ENCODE measurements at regions not wholly inside any gene's neighbourhood (a gene's known extent, or its start where the extent isn't known, plus 50 kb on each side); places are given as distances from the start of the nearest gene placed in this dataset.

GRCh38 chr13:74409551-74409950 lies 275.3 kb upstream of the KLF12 start:
- TF ChIP-seq EP300 (IDR thresholded peaks at IDR 0.05): no peak
- TF ChIP-seq, protein P1, sequence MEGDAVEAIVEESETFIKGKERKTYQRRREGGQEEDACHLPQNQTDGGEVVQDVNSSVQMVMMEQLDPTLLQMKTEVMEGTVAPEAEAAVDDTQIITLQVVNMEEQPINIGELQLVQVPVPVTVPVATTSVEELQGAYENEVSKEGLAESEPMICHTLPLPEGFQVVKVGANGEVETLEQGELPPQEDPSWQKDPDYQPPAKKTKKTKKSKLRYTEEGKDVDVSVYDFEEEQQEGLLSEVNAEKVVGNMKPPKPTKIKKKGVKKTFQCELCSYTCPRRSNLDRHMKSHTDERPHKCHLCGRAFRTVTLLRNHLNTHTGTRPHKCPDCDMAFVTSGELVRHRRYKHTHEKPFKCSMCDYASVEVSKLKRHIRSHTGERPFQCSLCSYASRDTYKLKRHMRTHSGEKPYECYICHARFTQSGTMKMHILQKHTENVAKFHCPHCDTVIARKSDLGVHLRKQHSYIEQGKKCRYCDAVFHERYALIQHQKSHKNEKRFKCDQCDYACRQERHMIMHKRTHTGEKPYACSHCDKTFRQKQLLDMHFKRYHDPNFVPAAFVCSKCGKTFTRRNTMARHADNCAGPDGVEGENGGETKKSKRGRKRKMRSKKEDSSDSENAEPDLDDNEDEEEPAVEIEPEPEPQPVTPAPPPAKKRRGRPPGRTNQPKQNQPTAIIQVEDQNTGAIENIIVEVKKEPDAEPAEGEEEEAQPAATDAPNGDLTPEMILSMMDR (IDR thresholded peaks at IDR 0.05): no peak

Measured in ovary (tissue), 3 donors.